NCI-H510A (cell line): ENCODE measurements at regions not wholly inside any gene's neighbourhood (a gene's known extent, or its start where the extent isn't known, plus 50 kb on each side); places are given as distances from the start of the nearest gene placed in this dataset.
"Not testable (repeated sequence)": the region's sequence is repeated elsewhere in the genome, so short reads cannot be mapped to it uniquely, and the experiment has no call there.

Source experiments
- DNase-seq: peaks from one replicate; lab custom pipeline; 2025; lab: John Stamatoyannopoulos, UW

DNA sequence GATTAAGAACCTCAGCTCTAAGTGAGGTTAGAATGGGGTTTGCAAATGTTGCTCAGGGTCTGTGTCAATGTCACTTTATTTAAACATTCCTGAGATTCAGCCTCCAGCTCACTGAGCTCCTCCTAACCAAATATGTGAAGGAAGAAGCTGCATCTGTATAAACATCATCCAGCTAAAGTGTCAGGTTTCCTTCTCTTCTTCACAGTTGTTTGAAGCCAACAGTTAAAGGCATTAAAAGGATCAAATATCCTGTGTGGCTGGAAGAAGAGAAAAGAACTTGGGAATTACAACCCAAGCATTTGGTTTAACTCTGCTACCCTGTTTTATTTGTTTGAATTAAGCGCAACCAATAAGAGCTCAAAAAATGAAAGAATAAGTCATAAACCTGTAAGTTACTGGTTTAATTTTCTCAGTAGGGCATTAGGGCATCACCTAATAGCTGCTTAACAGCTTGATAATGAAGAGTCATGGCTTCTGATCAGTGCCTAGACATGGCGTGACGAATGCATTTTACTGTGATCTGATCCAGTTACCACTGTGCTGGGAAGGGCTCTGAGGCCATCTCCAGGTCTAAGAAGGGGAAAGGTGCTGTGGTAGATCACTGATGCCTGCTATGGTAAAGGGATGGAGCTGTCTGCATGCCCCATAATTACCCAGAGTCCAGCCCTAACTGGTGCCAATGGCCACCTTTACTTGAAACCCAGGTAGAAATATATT lies 165.7 kb upstream of the TSC22D2 start:
- DNase-seq, result peak; percentile 47

- DNase-seq, result no peak
Measured at GRCh38 chr3:150240891-150241290, 167.2 kb upstream of the TSC22D2 start.

GRCh38 chr3:150239766-150240165 lies 168.3 kb upstream of the TSC22D2 start:
- DNase-seq, result no peak

DNA sequence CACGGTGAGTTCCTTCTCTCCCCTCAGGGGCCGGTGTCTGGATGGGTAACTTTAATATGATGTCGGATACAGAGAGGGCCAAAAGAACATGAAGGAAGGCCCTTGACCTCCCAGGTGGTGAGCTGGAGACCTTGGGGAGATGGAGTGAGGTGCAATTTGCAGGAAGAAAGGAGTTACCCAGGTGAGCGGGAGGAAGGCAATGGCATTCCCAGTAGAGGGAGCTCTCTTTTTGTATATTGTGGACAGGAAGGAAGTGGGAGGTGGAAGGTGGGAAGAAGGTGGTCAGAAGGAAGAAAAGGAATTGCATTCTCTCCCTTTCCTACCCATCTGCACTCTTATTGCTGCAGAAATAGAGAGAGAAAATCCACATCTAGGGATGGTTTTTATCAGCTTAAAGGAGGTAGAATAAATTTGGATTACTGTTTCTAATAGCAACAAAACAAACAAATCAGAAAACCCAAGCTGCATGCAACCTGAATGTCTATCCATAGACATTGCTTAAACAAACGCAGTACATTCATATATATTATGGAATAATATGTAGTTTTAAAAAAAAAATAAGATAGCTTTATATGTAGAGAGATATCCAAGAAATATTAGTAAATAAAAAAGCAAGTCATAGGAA lies 169.0 kb upstream of the TSC22D2 start:
- no peak for DNase-seq

DNA sequence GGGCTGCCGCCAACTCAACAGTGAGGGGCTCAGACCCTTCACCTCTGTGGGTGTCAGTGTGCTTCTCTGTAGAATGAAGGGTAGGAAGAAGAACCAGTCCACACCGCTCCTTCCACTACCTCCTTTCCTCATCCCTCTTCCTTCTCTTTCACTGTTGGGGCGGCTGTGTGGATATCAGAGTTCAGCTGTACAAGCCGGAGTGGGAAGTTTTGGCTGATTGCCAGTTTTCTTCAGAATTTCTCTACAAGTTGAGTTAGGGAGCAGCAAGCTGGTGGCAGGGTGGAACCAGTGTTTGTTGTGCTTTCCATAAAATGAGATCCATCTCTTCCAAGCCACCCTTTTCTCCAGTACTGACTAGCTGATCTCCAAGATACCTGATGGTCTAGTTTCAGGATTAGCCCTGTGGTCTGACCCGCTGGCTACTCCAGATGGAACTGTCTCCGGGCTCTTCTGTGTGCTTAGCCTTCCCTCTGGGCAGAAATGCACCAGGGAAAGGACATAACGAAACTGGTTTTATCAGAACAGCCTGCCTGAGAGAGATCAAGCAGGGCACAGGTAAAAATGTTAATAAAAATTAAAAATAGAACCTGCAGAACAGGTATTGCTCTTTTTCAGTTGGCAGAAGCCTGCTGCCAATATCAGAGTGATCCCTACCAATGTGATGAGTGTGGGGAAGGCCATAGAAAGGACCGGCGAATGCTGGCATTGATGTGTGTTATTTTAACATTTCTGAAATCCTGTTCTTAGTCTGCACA lies 169.9 kb upstream of the TSC22D2 start:
- DNase-seq, result no peak

- DNase-seq, result no peak
Measured at GRCh38 chr3:150237490-150237889, 170.6 kb upstream of the TSC22D2 start.

DNA sequence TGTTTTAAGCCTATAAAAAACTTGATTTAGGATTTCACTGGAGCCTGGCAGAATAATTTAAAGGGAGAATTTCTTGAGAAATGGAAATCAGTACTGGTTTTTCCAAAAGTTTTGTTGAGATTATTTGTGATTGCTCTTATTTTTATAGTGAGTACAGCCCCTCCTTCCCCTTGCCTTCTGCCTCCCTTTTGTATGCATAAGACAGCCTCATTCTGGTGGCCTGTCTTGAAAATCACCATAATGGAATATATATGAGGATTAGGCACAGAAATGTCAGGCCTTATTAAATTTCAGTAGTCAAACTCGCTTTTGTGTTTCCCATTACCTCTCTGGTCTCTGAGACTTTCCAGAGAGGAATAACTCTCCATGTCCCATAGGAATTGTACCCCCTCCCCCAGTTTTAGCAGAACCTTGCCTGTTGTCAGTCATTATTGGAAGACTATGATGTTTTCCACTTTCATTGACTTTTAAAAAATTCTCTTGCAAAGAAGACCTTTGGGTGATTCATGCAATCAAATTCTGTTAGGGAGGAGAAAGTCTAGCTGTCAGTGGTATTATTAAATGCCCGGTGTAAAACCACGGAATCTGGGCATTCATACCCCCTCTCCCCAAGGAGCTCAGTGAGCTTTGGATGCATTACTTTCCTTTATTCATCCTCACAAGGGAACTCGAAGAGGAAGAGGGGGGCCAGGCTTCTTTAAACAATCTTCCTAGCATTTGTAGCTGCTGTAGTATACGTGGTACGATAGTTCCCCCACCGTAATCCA lies 171.6 kb upstream of the TSC22D2 start:
- DNase-seq, result no peak

- no peak for DNase-seq
Measured at GRCh38 chr3:150235799-150236198, 172.3 kb upstream of the TSC22D2 start.

DNA sequence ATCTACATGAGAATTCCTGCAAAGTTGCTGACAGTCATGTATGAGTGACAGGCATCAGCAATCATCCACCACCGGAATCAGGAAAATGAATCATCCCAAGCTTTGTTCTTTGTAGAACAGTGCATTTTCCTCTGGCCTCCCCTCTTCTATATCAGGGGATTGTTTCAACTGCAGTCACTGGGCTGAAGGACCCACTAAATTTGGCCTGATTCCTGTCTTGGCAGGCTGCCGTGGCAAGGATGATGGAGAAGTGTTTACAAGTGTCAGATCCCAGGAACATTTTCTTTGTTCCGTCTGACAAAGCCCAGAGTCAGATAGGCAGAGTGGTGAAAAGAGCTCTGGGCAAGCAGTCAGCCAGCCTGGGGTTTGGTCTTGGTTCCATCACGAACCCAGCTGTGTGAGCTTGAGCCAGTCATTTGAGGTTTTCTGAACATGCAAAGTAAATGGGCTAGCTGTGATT lies 175.1 kb upstream of the TSC22D2 start:
- no peak for DNase-seq

- DNase-seq, result no peak
Measured at GRCh38 chr3:150230037-150230436, 178.1 kb upstream of the TSC22D2 start.

DNA sequence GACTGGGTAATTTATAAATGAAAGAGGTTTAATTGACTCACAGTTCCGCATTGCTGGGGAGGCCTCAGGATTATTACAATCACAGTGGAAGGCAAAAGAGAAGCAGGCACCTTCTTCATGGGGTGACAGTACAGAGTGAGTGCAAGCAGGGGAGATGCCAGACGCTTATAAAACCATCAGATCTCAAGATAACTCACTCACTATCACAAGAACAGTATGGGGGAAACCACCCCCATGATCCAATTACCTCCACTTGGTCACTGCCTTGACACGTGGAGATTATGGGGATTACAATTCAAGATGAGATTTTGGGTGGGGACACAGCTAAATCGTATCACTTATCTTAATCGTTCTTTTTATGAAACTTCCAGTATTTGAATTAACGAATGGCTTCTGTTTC lies 179.5 kb upstream of the TSC22D2 start:
- not testable (repeated sequence) for DNase-seq

DNA sequence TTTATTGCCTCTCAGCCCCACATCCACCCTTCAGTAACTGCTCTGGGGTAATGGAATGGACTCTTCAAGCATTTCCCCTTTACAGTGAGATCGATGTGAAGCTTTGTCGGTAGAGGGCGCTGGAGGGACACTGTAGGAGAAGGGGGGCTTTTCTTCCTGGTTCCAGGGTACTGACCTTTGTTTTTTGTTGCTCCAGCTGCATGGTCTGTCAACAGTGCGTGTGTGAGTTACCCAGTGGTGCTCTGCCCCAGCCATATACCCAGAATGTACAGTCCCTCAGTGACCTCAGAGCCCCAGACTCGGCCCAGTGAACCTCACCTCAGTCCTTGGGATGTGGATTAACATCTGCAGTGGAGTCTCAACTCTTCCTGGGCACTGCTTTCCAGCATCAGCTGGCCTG lies 180.3 kb upstream of the TSC22D2 start:
- no peak for DNase-seq

- DNase-seq, result no peak
Measured at GRCh38 chr3:150225986-150226385, 182.1 kb upstream of the TSC22D2 start.

- DNase-seq, result no peak
Measured at GRCh38 chr3:150223558-150223957, 184.5 kb upstream of the TSC22D2 start.

- no peak for DNase-seq
Measured at GRCh38 chr3:150222691-150223489, 185.2 kb upstream of the TSC22D2 start.

GRCh38 chr3:150221904-150222523 lies 186.1 kb upstream of the TSC22D2 start:
- no peak for DNase-seq

DNA sequence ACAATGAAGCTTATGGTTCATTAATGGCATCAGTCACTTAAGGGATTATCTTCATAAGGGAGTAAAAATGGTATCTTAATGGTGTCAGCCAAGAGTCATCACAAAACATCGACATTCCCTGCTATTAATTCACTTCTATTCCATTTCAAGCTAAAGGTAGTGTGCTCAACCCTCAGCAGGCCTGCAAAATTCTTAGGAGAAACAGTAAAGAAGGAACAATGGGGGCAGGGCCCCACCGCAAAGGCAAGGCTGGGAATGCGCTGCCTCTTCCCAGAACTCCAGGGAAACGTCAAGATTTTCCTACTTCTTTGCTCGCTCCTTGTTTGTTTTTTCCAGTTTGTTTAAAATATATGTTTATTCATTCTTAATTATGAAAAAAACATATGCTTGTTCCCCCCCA lies 187.3 kb upstream of the TSC22D2 start:
- no peak for DNase-seq

DNA sequence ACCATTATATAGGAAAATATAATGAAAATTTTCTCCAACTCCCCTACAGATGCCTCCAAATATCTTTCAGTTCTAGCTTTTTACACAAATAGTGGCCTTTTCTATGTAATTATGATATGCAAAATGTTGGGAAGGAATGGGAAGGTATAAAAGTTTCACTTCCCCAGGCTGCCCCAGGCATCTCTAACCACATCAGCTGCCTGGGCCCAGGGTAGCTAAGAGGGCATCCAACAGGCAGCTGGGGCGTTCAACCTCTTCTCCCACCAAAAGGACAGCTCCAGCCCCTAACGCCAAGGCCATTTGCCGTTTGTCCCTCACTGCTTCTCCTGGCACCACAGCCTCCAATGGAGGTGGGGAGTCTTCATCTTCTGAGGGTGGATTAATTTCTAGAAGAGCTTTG lies 188.1 kb upstream of the TSC22D2 start:
- no peak for DNase-seq

- no peak for DNase-seq
Measured at GRCh38 chr3:150218841-150219240, 189.3 kb upstream of the TSC22D2 start.

DNA sequence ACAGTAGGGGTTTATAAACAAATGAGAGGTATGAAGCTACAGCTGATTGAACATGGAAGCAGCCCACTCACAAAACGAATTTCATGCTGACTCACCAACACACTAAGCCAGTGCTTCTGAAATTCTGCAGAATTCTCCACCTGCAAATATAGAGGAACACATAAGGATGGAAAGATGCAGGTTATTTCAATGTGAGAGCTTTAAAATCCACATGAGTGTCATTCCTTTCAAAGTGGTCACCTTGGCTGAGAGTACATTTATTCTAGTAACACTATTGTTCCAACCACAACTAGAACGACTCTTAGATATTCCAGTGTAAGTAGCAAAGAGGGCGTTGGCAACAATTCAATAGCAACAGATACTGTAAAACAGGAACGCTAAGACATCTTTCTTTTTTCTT lies 189.9 kb upstream of the TSC22D2 start:
- no peak for DNase-seq

- DNase-seq, result no peak
Measured at GRCh38 chr3:150217691-150218090, 190.4 kb upstream of the TSC22D2 start.
